Endodermal cell (in vitro differentiated cells): ENCODE measurements at regions not wholly inside any gene's neighbourhood (a gene's known extent, or its start where the extent isn't known, plus 50 kb on each side); places are given as distances from the start of the nearest gene placed in this dataset.
A peak's percentile ranks its signal among the peaks of the same experiment; 100 is the strongest.
"Not testable (repeated sequence)": the region's sequence is repeated elsewhere in the genome, so short reads cannot be mapped to it uniquely, and the experiment has no call there.

Source experiments
- DNase-seq: peaks from one replicate; pipeline ENCODE4 v3.0.0-alpha.2; 2017
- H3K27ac ChIP-seq: 2 replicates; pipeline ENCODE4 v1.5.1; 2013; ENCODE audit warnings: mild to moderate bottlenecking, low read depth, low read length, moderate library complexity
- H3K27me3 ChIP-seq: 2 replicates; pipeline ENCODE4 v1.6.1; 2013; ENCODE audit warnings: mild to moderate bottlenecking, low read length, moderate library complexity; ENCODE audit not compliant: insufficient read depth, control insufficient read depth, poor library complexity, severe bottlenecking
- H3K36me3 ChIP-seq: 2 replicates; pipeline ENCODE4 v1.7.0; 2013; ENCODE audit warnings: mild to moderate bottlenecking, low read length, moderate library complexity; ENCODE audit not compliant: control insufficient read depth, insufficient read depth
- H3K4me1 ChIP-seq: one replicate; pipeline ENCODE4 v1.7.0; 2013; ENCODE audit warnings: low read length; ENCODE audit not compliant: control insufficient read depth, insufficient read depth
- H3K4me3 ChIP-seq: 2 replicates; pipeline ENCODE4 v1.5.1; 2013; ENCODE audit warnings: mild to moderate bottlenecking, low read length, moderate library complexity
- H3K9ac ChIP-seq: 2 replicates; pipeline ENCODE4 v1.6.1; 2013; ENCODE audit warnings: mild to moderate bottlenecking, low read length, moderate library complexity; ENCODE audit not compliant: poor library complexity, severe bottlenecking; ENCODE audit errors: extremely low read depth
- H3K9me3 ChIP-seq: 2 replicates; pipeline ENCODE4 v1.6.1; 2013; ENCODE audit warnings: mild to moderate bottlenecking, low read length, moderate library complexity; ENCODE audit not compliant: control insufficient read depth
- H3K27ac Mint-ChIP-seq: 2 replicates; pipeline ENCODE4 v1.8.0; 2020; ENCODE audit warnings: mixed read lengths
- H3K27me3 Mint-ChIP-seq: 2 replicates; pipeline ENCODE4 v1.8.0; 2021; ENCODE audit warnings: mild to moderate bottlenecking, mixed read lengths; ENCODE audit not compliant: insufficient read depth
- H3K36me3 Mint-ChIP-seq: 2 replicates; pipeline ENCODE4 v1.8.0; 2020; ENCODE audit warnings: low read depth, mixed read lengths
- H3K4me1 Mint-ChIP-seq: 2 replicates; pipeline ENCODE4 v1.8.0; 2020; ENCODE audit warnings: mixed read lengths
- H3K4me3 Mint-ChIP-seq: 2 replicates; pipeline ENCODE4 v1.8.0; 2020; ENCODE audit warnings: mild to moderate bottlenecking, moderate library complexity, mixed read lengths
- H3K9me3 Mint-ChIP-seq: 2 replicates; pipeline ENCODE4 v1.8.0; 2020; ENCODE audit warnings: mild to moderate bottlenecking, mixed read lengths
- CTCF ChIP-seq: fragments of 200-600 bp; sonication (generic); conservative IDR thresholded peaks from 2 replicates; pipeline ENCODE4 v1.5.0; 2021; ENCODE audit warnings: antibody characterized with exemption, mild to moderate bottlenecking
- WGBS, 2 experiments: methylation state at CpG; one replicate each; pipeline versions ENCODE4 v1.1.5 to v1.1.7; 2013; ENCODE audit warnings: missing lambda C conversion rate in 2 of 2, mixed read lengths in 1 of 2; ENCODE audit not compliant: insufficient coverage in 1 of 2, insufficient read length in 1 of 2; 5-methylcytosine and 5-hydroxymethylcytosine counted together

- H3K36me3 Mint-ChIP-seq = no peaks in the 10 kb centered on the region
- H3K4me3 Mint-ChIP-seq = no peak overlapping the region
- WGBS, 2 experiments = no CpG with 5 or more reads among the region's 1 CpG
- no peak for DNase-seq
- Histone ChIP-seq H3K27ac (no peak overlapping the region), H3K36me3 (no peaks in the 10 kb centered on the region), H3K9ac (no peak overlapping the region), H3K27me3 (no peaks in the 10 kb centered on the region), H3K9me3 (no peaks in the 10 kb centered on the region), H3K4me1 (no peaks in the 10 kb centered on the region), H3K4me3 (no peak overlapping the region)
- no peaks in the 10 kb centered on the region for H3K27me3 Mint-ChIP-seq
- TF ChIP-seq CTCF = no peak
- no peak overlapping the region for H3K27ac Mint-ChIP-seq
- no peaks in the 10 kb centered on the region for H3K4me1 Mint-ChIP-seq
- no peaks in the 10 kb centered on the region for H3K9me3 Mint-ChIP-seq
Measured at GRCh38 chr12:91249518-91250272, 67.1 kb upstream of the DCN start.

GRCh38 chr12:91249054-91249453 is 66.4 kb upstream of the DCN start:
- Histone ChIP-seq H3K4me1 (no peaks in the 10 kb centered on the region), H3K27me3 (no peaks in the 10 kb centered on the region), H3K27ac (no peak overlapping the region), H3K9me3 (no peaks in the 10 kb centered on the region), H3K36me3 (no peaks in the 10 kb centered on the region), H3K4me3 (no peak overlapping the region), H3K9ac (no peak overlapping the region)
- no peak for DNase-seq
- 90% methylated on average over 1 of the region's 1 CpG; no CpG with 5 or more reads in 1 of the 2 experiments for WGBS, 2 experiments
- no peak for TF ChIP-seq CTCF
- Mint-ChIP-seq H3K36me3 (no peaks in the 10 kb centered on the region), H3K9me3 (no peaks in the 10 kb centered on the region), H3K27ac (no peak overlapping the region), H3K4me1 (no peaks in the 10 kb centered on the region), H3K4me3 (no peak overlapping the region), H3K27me3 (no peaks in the 10 kb centered on the region)

- peak; percentile 69 for TF ChIP-seq CTCF
Measured at GRCh38 chr12:91243177-91243576, 60.6 kb upstream of the DCN start.

More at GRCh38 chr12:91243177-91243576, 60.6 kb upstream of the DCN start:
- 85% methylated on average over 6 of the region's 6 CpGs; no CpG with 5 or more reads in 1 of the 2 experiments for WGBS, 2 experiments
- H3K4me3 Mint-ChIP-seq, H3K27me3 Mint-ChIP-seq, H3K27ac ChIP-seq, H3K4me1 Mint-ChIP-seq, H3K36me3 Mint-ChIP-seq, H3K9me3 ChIP-seq, H3K9ac ChIP-seq, H3K36me3 ChIP-seq, H3K9me3 Mint-ChIP-seq, H3K4me1 ChIP-seq, H3K4me3 ChIP-seq, H3K27ac Mint-ChIP-seq, H3K27me3 ChIP-seq: not testable (repeated sequence)
- DNase-seq = peak; percentile 79
